ENCODE measurements at regions not wholly inside any gene's neighbourhood (a gene's known extent, or its start where the extent isn't known, plus 50 kb on each side); places are given as distances from the start of the nearest gene placed in this dataset.
"Not testable (repeated sequence)": the region's sequence is repeated elsewhere in the genome, so short reads cannot be mapped to it uniquely, and the experiment has no call there.

- Mint-ChIP-seq H3K4me1 (no peaks in the 10 kb centered on the region), H3K9me3 (no peaks in the 10 kb centered on the region), H3K27ac (no peak overlapping the region), H3K36me3 (no peaks in the 10 kb centered on the region), H3K4me3 (no peak overlapping the region), H3K27me3 (no peaks in the 10 kb centered on the region)
- no peak for DNase-seq
- CTCF ChIA-PET, result no interaction called here
Observed at GRCh38 chr15:81723701-81724100, 322.1 kb downstream of the MEX3B start.

DNA sequence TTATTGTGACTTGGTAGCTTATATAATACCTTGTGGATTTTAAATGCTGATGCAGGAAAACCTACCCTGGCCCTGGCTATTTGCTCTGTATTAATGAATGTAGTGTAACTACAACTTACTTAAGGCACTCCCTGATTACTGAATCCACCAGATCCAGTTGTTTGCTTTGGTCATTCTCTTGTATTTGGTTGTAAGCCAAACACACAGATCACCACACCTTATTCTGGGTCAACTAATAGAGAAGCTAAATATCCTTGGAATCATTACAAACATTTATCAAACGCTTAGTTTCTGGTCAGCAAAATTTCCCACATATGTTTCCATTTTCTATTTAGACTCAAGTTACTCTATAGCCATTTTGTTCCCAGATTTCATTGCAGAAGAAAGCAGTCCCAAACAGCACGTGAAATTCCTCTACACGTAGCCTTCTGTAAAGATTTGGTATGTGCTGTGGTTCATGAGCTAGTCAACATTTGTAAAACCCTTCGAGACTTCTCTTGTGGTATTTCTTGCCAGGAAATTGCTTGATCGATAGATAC is 322.6 kb downstream of the MEX3B start:
- no peaks in the 10 kb centered on the region for H3K9me3 Mint-ChIP-seq

DNA sequence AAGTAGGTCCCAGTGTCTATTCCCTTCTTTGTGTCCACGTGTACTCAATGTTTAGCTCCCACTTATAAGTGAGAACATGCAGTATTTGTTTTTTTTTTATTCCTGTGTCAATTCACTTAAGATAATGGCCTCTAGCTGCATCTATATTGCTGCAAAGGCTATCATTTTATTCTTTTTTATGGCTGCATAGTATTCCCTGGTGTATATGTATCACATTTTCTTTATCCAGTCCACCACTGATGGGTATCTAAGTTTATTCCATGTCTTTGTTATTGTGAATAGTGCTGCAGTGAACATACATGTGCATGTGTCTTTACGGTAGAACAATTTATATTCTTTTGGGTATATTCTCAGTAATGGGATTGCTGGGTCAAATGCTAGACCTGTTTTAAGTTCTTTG is 329.4 kb downstream of the MEX3B start:
- H3K27me3 Mint-ChIP-seq, DNase-seq, H3K36me3 Mint-ChIP-seq, H3K4me1 Mint-ChIP-seq, H3K27ac Mint-ChIP-seq, CTCF ChIA-PET, H3K4me3 Mint-ChIP-seq, H3K9me3 Mint-ChIP-seq: not testable (repeated sequence)

More for the DNA sequence above, 322.6 kb downstream of the MEX3B start:
- DNase-seq, result no peak
- no peak overlapping the region for H3K4me3 Mint-ChIP-seq
- no peaks in the 10 kb centered on the region for H3K27me3 Mint-ChIP-seq
- CTCF ChIA-PET, result no interaction called here
- H3K4me1 Mint-ChIP-seq, result no peaks in the 10 kb centered on the region
- no peaks in the 10 kb centered on the region for H3K36me3 Mint-ChIP-seq
- H3K27ac Mint-ChIP-seq, result no peak overlapping the region

DNA sequence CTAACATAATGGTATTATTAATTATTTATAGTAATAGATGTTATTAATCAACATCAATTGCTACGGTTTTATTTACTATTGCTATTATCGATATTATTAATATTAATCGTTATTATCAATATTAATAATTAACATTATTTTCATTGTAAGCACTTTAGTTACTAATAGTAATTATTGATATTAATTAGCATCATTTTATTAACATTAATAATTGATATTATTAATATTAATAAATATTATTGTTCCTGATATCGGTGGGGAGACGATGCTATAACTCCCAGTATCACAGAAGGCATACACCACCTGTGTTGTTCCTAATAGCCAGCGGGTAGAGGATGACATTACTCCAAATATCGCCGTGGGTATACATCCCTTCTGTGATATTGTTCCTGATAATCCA is 335.5 kb downstream of the MEX3B start:
- no peak overlapping the region for H3K4me3 Mint-ChIP-seq
- no peaks in the 10 kb centered on the region for H3K9me3 Mint-ChIP-seq
- H3K36me3 Mint-ChIP-seq, result no peaks in the 10 kb centered on the region
- H3K27ac Mint-ChIP-seq, result no peak overlapping the region
- DNase-seq, result no peak
- no peaks in the 10 kb centered on the region for H3K4me1 Mint-ChIP-seq
- CTCF ChIA-PET, result no interaction called here
- no peaks in the 10 kb centered on the region for H3K27me3 Mint-ChIP-seq

GRCh38 chr15:81706816-81707346 is 332.9 kb upstream of the TMC3 start:
- H3K27me3 Mint-ChIP-seq, CTCF ChIA-PET, H3K9me3 Mint-ChIP-seq, DNase-seq, H3K36me3 Mint-ChIP-seq, H3K4me3 Mint-ChIP-seq, H3K27ac Mint-ChIP-seq, H3K4me1 Mint-ChIP-seq: not testable (repeated sequence)

DNA sequence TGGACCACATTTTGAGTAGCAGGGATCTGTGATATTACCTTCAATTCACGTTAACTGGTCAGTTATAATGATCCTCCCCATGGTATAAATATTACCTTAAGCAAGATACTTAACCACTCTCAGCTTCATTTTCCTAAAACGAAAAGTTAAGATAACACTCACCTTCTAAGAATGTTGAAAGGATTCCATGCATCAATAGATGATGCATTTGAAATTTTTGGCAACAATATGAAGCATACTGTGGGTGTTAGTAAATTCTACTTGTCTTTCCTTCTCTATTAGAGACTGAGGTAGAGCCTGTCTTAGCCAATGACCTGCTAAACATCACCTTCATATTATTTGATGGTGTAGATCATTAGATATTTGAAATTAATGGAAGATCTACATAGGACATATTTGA is 331.7 kb upstream of the TMC3 start:
- DNase-seq, CTCF ChIA-PET, H3K9me3 Mint-ChIP-seq: not testable (repeated sequence)

GRCh38 chr15:81686021-81686420 is 312.0 kb upstream of the TMC3 start:
- Mint-ChIP-seq H3K36me3 (no peaks in the 10 kb centered on the region), H3K4me1 (no peaks in the 10 kb centered on the region), H3K9me3 (no peaks in the 10 kb centered on the region), H3K27ac (no peak overlapping the region), H3K27me3 (no peaks in the 10 kb centered on the region), H3K4me3 (no peak overlapping the region)
- CTCF ChIA-PET, result no interaction called here
- no peak for DNase-seq

More for the DNA sequence above, 331.7 kb upstream of the TMC3 start:
- H3K36me3 Mint-ChIP-seq, H3K4me3 Mint-ChIP-seq, H3K27ac Mint-ChIP-seq, H3K4me1 Mint-ChIP-seq, H3K27me3 Mint-ChIP-seq: not testable (repeated sequence)

DNA sequence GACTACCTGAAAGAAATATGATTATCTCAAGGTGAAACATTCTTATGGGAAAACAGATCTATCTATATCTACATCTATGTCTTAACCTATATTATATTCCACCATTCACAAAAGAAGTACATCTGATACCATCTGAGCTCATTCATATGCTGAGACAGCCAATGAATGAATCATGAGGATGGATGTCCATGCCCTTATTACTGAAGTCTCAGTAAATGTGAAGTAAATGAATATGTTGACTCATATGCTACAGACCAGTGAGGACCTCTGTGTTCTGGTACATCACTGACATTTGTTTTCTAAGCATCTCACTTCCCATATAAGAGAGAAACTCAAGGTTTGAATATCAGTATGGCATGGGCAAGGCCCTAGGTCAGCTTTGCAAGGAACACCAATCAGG is 311.2 kb upstream of the TMC3 start:
- no peak overlapping the region for H3K4me3 Mint-ChIP-seq
- no peaks in the 10 kb centered on the region for H3K9me3 Mint-ChIP-seq
- no peaks in the 10 kb centered on the region for H3K27me3 Mint-ChIP-seq
- no peaks in the 10 kb centered on the region for H3K4me1 Mint-ChIP-seq
- CTCF ChIA-PET, result no interaction called here
- DNase-seq, result no peak
- no peak overlapping the region for H3K27ac Mint-ChIP-seq
- no peaks in the 10 kb centered on the region for H3K36me3 Mint-ChIP-seq

- no peaks in the 10 kb centered on the region for H3K27me3 Mint-ChIP-seq
- no peak overlapping the region for H3K27ac Mint-ChIP-seq
- no peaks in the 10 kb centered on the region for H3K4me1 Mint-ChIP-seq
- no peak overlapping the region for H3K4me3 Mint-ChIP-seq
- H3K36me3 Mint-ChIP-seq, result no peaks in the 10 kb centered on the region
- CTCF ChIA-PET, result interaction anchor here (0.6 kb wide), 1 partner anchor 38 kb away, joined by 3 read pairs; no protein-coding TSS in a partner anchor
- H3K9me3 Mint-ChIP-seq, result peaks cover 1% of the 10 kb centered on the region
- no peak for DNase-seq
Observed at GRCh38 chr15:81680829-81681228, 306.8 kb upstream of the TMC3 start.

DNA sequence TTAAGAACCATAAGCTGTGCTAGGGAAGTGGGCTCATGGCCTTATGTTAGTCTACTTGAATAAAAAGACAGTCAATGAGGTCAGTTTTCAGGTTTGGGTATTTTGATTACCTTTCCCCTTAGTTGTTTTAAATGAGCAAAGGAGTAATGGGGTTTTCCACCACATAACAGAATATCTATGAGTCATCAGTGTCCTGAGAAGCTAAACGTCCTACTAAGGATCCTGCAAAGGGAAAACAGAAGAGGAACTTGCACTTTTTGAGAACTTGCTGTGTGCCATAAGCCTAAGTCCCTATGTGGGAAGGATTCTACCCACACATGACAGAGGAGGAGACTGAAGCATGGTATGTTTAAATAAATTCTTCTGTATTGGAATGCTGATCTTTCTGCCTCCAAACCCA is 292.8 kb upstream of the TMC3 start:
- CTCF ChIA-PET, result no interaction called here
- no peak for DNase-seq
- H3K27me3 Mint-ChIP-seq, result no peaks in the 10 kb centered on the region
- H3K4me1 Mint-ChIP-seq, result no peaks in the 10 kb centered on the region
- no peaks in the 10 kb centered on the region for H3K36me3 Mint-ChIP-seq
- H3K4me3 Mint-ChIP-seq, result no peak overlapping the region
- no peaks in the 10 kb centered on the region for H3K9me3 Mint-ChIP-seq
- no peak overlapping the region for H3K27ac Mint-ChIP-seq

- H3K4me1 Mint-ChIP-seq, result no peaks in the 10 kb centered on the region
Observed at GRCh38 chr15:81660976-81661375, 287.0 kb upstream of the TMC3 start.

DNA sequence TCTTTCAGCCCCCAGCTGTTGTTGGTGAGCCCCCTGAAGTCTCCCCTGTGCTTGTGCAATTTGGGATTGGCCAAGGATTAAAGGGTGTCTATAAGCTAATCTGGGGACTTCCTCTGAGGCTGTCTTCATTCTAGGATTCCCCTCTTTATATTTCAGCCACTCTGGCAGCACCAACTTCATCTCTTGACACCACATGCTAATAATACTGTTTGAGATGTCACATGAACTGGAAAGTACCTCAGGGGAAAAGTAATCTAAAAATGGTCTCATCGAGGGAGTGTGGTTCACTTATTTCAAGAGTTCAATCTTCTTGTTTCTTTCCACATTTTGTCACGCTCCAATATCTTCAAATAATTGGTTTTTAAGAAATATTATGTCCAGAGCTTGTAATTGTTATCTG is 279.2 kb upstream of the TMC3 start:
- H3K4me1 Mint-ChIP-seq, result no peaks in the 10 kb centered on the region
- CTCF ChIA-PET, result no interaction called here
- no peak for DNase-seq
- no peak overlapping the region for H3K4me3 Mint-ChIP-seq
- no peaks in the 10 kb centered on the region for H3K9me3 Mint-ChIP-seq
- H3K36me3 Mint-ChIP-seq, result no peaks in the 10 kb centered on the region
- no peaks in the 10 kb centered on the region for H3K27me3 Mint-ChIP-seq
- H3K27ac Mint-ChIP-seq, result no peak overlapping the region

More at GRCh38 chr15:81660976-81661375, 287.0 kb upstream of the TMC3 start:
- Mint-ChIP-seq H3K27me3 (no peaks in the 10 kb centered on the region), H3K4me3 (no peak overlapping the region), H3K27ac (no peak overlapping the region), H3K9me3 (no peaks in the 10 kb centered on the region), H3K36me3 (no peaks in the 10 kb centered on the region)
- DNase-seq, result no peak
- CTCF ChIA-PET, result no interaction called here

DNA sequence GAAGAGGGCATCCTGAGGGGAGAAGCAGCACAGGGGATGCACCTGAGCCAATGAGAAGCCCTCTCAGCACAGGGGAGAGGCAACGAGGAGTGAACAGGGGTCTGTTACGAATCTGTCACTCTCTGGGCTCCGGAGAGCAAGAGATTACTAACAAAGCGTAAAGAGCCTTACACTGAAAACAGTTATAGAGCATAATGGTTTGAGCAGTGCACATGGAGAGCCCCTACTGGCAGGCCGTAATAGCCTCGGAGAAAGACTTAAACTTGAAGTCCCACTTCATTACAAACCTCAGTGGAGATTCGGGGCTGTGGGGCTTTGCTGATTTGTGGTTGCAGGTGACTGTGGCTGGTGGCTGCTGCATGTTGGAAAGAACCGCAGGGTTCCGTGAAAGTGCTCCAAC is 271.5 kb upstream of the TMC3 start:
- no peak for DNase-seq
- Mint-ChIP-seq H3K27me3 (no peaks in the 10 kb centered on the region), H3K27ac (no peak overlapping the region), H3K4me1 (no peaks in the 10 kb centered on the region), H3K9me3 (no peaks in the 10 kb centered on the region), H3K4me3 (no peak overlapping the region), H3K36me3 (no peaks in the 10 kb centered on the region)
- CTCF ChIA-PET, result no interaction called here

DNA sequence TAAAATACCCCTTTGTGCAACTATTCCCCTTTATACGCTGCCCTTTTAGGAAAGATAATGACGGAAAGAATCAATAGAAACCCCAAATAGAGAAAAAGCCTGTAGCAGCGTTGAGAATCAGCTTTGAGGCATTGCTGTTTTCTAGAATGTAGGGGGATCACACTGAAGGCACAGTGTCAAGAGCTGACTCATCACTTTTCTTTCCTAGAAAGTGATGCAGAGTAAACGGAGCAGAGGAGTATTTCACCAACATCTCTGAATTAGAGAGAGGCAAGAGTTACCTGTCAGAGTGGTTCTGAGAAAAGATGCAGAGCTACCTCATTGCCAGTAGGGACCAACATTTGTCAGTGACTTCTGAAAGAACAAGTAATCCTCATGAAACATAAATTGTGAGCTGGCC is 269.8 kb upstream of the TMC3 start:
- H3K4me1 Mint-ChIP-seq, result no peaks in the 10 kb centered on the region
- H3K4me3 Mint-ChIP-seq, result no peak overlapping the region
- CTCF ChIA-PET, result no interaction called here
- no peak overlapping the region for H3K27ac Mint-ChIP-seq
- H3K27me3 Mint-ChIP-seq, result no peaks in the 10 kb centered on the region
- H3K36me3 Mint-ChIP-seq, result no peaks in the 10 kb centered on the region
- no peaks in the 10 kb centered on the region for H3K9me3 Mint-ChIP-seq
- DNase-seq, result no peak

- no peak overlapping the region for H3K27ac Mint-ChIP-seq
- H3K4me3 Mint-ChIP-seq, result no peak overlapping the region
- H3K27me3 Mint-ChIP-seq, result no peaks in the 10 kb centered on the region
- H3K9me3 Mint-ChIP-seq, result no peaks in the 10 kb centered on the region
- no peaks in the 10 kb centered on the region for H3K36me3 Mint-ChIP-seq
- no peaks in the 10 kb centered on the region for H3K4me1 Mint-ChIP-seq
- no peak for DNase-seq
- CTCF ChIA-PET, result interaction anchor here (0.6 kb wide), 2 partner anchors 39 to 41 kb away, joined by 3 read pairs; no protein-coding TSS in a partner anchor
Observed at GRCh38 chr15:81642451-81642990, 268.5 kb upstream of the TMC3 start.

DNA sequence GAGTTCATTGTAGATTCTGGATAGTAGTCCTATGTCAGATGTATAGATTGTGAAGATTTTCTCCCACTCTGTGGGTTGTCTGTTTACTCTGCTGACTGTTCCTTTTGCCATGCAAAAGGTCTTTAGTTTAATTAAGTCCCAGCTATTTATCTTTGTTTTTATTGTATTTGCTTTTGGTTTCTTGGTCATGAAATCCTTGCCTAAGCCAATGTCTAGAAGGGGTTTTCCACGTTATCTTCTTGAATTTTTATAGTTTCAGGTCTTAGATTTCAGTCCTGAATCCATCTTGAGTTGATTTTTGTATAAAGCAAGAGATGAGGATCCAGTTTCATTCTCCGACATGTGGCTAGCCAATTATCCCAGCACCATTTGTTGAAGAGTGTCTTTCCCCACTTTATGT is 262.1 kb upstream of the TMC3 start:
- H3K27me3 Mint-ChIP-seq, H3K4me3 Mint-ChIP-seq, H3K9me3 Mint-ChIP-seq, H3K36me3 Mint-ChIP-seq, CTCF ChIA-PET, DNase-seq, H3K4me1 Mint-ChIP-seq, H3K27ac Mint-ChIP-seq: not testable (repeated sequence)

Measured in activated naive CD4-positive, alpha-beta T cell treated with anti-CD3 and anti-CD28 coated beads, Interleukin-2, amount 10 ng/mL, durations not matched to agents 7 days and 5 days (primary cell).